Activated CD4-positive, alpha-beta T cell treated with anti-CD3 and anti-CD28 coated beads for 36 hours (primary cell): ENCODE measurements at regions not wholly inside any gene's neighbourhood (a gene's known extent, or its start where the extent isn't known, plus 50 kb on each side); places are given as distances from the start of the nearest gene placed in this dataset.

ENCODE experiments used
- ATAC-seq: fragments of 200-7000 bp; cut with Tn5 transposase; one replicate; pipeline ENCODE4 v1.10.0; 2021; ENCODE audit warnings: mild to moderate bottlenecking, moderate library complexity
- CTCF ChIA-PET: fragments of 350-600 bp; sonication (Branson Sonifier 250); formaldehyde crosslinking; loops from one replicate; lab custom pipeline; 2021; ENCODE audit warnings: antibody characterized with exemption; lab: Charles Lee
- POLR2A ChIA-PET: fragments of 350-600 bp; sonication (Branson Sonifier 250); formaldehyde crosslinking; loops from one replicate; lab custom pipeline; 2021; ENCODE audit warnings: antibody characterized with exemption, inconsistent platforms; lab: Charles Lee
- DNase-seq: peaks from one replicate; pipeline ENCODE4 v3.0.0-alpha.2; 2020
- H3K27ac Mint-ChIP-seq: one replicate; pipeline ENCODE4 v1.8.0; 2021; ENCODE audit warnings: mixed read lengths
- H3K27me3 Mint-ChIP-seq: one replicate; pipeline ENCODE4 v1.8.0; 2021; ENCODE audit warnings: mixed read lengths
- H3K36me3 Mint-ChIP-seq: one replicate; pipeline ENCODE4 v1.8.0; 2021; ENCODE audit warnings: low read depth, mixed read lengths
- H3K4me1 Mint-ChIP-seq: one replicate; pipeline ENCODE4 v1.8.0; 2021; ENCODE audit warnings: mixed read lengths
- H3K4me3 Mint-ChIP-seq: one replicate; pipeline ENCODE4 v1.8.0; 2021; ENCODE audit warnings: mild to moderate bottlenecking, moderate library complexity, mixed read lengths
- H3K9me3 Mint-ChIP-seq: one replicate; pipeline ENCODE4 v1.8.0; 2021; ENCODE audit warnings: low read depth, mixed read lengths
- intact Hi-C, 2 experiments: fragments of 100-400 bp; cut with DNase I in 1 of 2; cut with micrococcal nuclease in 1 of 2; formaldehyde crosslinking; loops; one replicate each; pipeline versions ENCODE4 v1.14.2 to v1.15.1; 2022 to 2024; cut with DNase I, micrococcal nuclease

DNA sequence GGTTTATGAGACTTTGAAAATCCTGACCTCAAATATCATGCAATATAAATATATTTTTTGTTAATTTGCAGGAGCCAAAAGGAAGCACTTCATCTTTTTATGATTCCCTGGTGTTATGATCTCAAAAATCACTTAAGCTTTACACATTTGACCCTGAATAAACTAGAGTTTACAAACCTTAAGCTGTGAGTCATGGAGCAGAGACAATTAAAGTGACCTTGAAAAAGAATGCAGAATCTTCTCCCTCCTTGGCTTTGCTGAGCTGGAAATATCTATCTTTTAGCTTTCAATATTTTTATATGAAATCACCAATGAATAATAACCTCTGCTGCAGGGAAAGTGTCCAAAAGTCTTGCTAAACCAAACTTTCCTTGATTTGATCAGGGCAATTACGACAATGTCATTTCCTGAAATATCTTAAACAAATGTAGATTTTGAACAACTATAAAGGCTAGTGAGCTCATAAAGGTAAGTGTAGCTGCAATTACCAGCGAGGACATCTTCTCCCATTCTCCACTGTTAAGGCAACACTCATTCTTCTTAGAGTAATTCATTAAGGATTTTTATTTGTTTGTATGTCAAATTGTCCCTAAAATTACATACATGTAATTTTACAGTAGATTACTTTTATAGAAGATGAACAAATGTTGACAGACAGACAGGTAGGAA lies 747.0 kb upstream of the LUZP2 start:
- ATAC-seq: no peak
- no peak overlapping the region for H3K4me3 Mint-ChIP-seq
- peaks cover 4% of the 10 kb centered on the region for H3K9me3 Mint-ChIP-seq
- H3K27ac Mint-ChIP-seq: no peak overlapping the region
- ChIA-PET CTCF (no interaction called here), POLR2A (no interaction called here)
- no peak for DNase-seq
- no peaks in the 10 kb centered on the region for H3K4me1 Mint-ChIP-seq
- intact Hi-C loops: no loop called here
- H3K36me3 Mint-ChIP-seq: no peaks in the 10 kb centered on the region
- no peaks in the 10 kb centered on the region for H3K27me3 Mint-ChIP-seq

DNA sequence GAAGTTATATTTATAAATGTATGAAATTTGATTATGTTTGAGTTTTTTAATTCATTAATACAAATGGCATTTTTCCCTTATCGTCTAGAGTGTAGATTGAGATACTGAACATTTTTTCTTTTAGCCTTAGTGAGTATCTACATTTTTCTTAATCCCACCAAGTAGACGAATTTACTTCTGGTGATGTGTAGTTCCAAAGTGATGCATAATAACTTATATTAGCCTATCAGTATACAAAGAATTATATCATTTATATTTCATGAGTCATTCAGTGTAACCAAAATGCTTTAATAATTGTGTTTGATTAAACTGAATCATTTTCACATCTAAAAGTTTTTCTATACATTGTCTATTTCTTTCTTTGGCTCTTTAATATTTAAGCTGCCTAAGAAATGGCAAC lies 745.6 kb upstream of the LUZP2 start:
- Mint-ChIP-seq H3K36me3 (no peaks in the 10 kb centered on the region), H3K9me3 (peaks cover 4% of the 10 kb centered on the region), H3K27ac (no peak overlapping the region), H3K27me3 (no peaks in the 10 kb centered on the region), H3K4me3 (no peak overlapping the region), H3K4me1 (no peaks in the 10 kb centered on the region)
- ATAC-seq (no peak), DNase-seq (no peak)
- intact Hi-C loops: no loop called here
- ChIA-PET POLR2A (no interaction called here), CTCF (no interaction called here)

DNA sequence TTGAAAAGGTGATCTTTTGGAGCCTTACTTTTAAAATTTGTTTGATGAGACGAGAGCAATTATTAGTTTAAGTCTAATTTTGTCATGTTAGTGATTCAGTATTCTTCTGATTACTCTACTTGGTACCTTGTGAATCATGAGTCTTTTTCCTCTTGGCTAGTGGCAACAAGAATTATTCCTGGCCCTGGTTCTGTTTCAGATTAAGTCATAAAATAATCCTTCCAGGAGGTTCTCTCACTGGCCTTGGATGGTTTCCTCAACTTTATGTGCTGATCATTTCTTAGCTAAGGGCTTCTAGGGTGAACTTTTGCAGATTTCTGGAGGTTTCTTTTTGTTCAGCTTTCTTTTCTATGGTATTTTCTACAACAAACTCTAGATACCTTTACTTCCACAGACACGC lies 741.8 kb upstream of the LUZP2 start:
- POLR2A ChIA-PET: no interaction called here
- H3K4me3 Mint-ChIP-seq: no peak overlapping the region
- H3K27me3 Mint-ChIP-seq: no peaks in the 10 kb centered on the region
- H3K9me3 Mint-ChIP-seq: peaks cover 2% of the 10 kb centered on the region
- CTCF ChIA-PET: no interaction called here
- H3K36me3 Mint-ChIP-seq: no peaks in the 10 kb centered on the region
- intact Hi-C loops: no loop called here
- no peaks in the 10 kb centered on the region for H3K4me1 Mint-ChIP-seq
- DNase-seq (no peak), ATAC-seq (no peak)
- no peak overlapping the region for H3K27ac Mint-ChIP-seq

DNA sequence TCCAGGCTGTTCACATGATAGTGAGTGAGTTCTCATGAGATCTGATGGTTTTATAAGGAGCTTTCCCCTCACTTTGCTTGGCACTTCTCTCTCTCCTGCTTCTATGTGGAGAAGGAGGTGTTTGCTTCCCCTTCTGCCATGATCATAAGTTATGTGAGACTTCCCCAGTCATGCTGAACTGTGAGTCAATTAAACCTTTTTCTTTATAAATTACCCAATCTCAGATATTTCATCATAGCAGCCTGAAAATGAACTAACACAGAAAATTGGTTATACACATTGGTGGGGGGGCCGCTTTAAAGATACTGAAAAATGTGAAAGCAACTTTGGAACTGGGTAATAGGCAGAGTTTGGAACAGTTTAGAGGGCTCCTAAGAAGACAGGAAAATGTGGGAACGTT lies 741.1 kb upstream of the LUZP2 start:
- ATAC-seq: no peak
- Mint-ChIP-seq H3K27me3 (no peaks in the 10 kb centered on the region), H3K4me3 (no peak overlapping the region), H3K9me3 (peaks cover 2% of the 10 kb centered on the region), H3K36me3 (no peaks in the 10 kb centered on the region), H3K27ac (no peak overlapping the region), H3K4me1 (no peaks in the 10 kb centered on the region)
- no peak for DNase-seq
- CTCF ChIA-PET: interaction anchor here (1.6 kb wide), 1 partner anchor 12 kb away, joined by 3 read pairs; no protein-coding TSS in a partner anchor
- POLR2A ChIA-PET: no interaction called here
- intact Hi-C loops: no loop called here

DNA sequence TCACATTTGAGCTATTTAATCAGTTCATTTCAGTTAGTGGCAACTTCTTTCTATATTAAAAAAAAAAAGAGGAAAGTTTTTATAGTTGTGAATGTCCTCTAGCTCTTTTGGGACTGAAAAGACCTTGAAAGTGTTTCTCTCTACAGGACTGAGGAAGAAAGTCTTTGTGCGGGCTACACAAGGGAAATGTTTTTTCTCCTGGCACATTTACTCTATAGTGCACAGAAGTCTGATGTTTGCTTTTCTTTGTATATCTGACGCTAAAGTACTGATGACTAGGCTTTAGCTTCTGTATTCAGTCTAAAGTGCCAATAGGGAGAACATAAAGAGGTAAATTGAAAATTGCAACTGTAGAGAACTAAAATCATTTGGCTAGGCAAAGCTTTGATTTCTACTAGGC lies 737.4 kb upstream of the LUZP2 start:
- intact Hi-C loops: no loop called here
- no peak for DNase-seq
- Mint-ChIP-seq H3K27me3 (no peaks in the 10 kb centered on the region), H3K4me1 (no peaks in the 10 kb centered on the region), H3K27ac (no peak overlapping the region), H3K9me3 (peaks cover 7% of the 10 kb centered on the region), H3K4me3 (no peak overlapping the region), H3K36me3 (no peaks in the 10 kb centered on the region)
- ChIA-PET CTCF (no interaction called here), POLR2A (no interaction called here)
- no peak for ATAC-seq

DNA sequence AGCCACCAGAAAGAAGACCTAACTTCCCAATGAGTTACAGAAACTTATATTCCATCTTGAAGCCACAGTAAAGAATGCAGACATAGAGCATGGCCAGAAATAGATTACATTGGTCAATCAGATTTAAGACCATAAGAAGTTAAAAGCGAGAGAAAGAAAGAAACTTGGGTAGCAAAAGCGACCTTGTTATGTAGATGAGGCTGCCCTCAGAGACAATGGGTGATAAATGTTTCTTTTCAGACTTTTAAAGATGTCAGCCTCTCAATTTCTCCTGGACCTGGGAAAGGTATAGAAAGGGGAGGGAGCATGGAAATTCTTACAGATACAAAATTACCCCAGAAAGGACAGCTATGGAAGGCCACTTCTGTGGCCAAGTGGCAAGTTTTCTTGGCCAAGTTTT lies 732.6 kb upstream of the LUZP2 start:
- Mint-ChIP-seq H3K4me1 (no peaks in the 10 kb centered on the region), H3K4me3 (no peak overlapping the region), H3K27me3 (no peaks in the 10 kb centered on the region), H3K27ac (no peak overlapping the region), H3K9me3 (peaks cover 12% of the 10 kb centered on the region), H3K36me3 (no peaks in the 10 kb centered on the region)
- CTCF ChIA-PET: no interaction called here
- DNase-seq: no peak
- POLR2A ChIA-PET: no interaction called here
- intact Hi-C loops: no loop called here
- ATAC-seq: no peak

DNA sequence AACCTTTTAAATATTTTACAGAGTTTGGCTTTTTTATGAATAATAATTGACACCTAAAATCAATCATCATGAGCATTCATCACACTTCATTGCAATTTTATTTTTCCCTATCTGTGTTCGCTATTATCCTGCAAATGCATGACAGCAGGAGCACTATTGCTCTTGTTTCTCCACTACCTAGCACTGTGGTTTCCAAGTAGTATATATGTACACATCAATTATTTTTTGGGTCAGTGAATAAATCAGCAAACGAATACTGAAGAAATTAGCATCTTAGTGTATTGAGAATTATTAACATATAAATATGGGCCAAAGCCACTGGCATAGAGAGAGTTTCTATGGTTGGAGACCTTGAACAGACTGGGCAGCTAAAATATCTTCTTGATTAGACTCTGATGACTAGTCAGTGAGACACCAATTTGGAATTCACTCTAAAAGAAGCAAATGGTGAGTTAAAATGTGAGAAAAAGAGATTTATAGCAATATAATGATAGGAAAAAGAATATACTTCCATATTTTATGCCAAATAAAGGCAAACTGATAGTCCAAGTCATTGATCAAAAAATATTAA lies 731.1 kb upstream of the LUZP2 start:
- H3K4me3 Mint-ChIP-seq: no peak overlapping the region

DNA sequence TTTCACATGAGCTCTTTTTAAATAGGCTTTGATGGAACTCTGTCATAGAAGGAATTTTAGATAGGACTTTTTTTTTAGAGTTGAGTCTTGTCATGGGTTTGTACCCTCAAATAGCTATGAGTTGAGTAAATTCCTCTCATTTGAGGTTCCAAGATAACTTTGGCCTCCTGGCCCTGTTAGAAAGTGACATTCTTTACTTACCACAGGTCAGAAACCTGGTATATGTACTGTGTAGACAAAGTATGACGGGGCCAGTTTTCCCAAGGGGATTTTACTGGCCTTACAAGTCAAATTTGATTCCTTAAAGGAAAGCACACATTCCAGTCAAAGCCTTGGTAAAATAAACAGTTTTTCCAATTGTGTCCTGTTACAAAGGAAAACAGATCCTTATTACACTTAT lies 729.3 kb upstream of the LUZP2 start:
- peaks cover 15% of the 10 kb centered on the region for H3K9me3 Mint-ChIP-seq
- H3K36me3 Mint-ChIP-seq: no peaks in the 10 kb centered on the region
- H3K4me3 Mint-ChIP-seq: no peak overlapping the region
- H3K27ac Mint-ChIP-seq: no peak overlapping the region
- ChIA-PET POLR2A (no interaction called here), CTCF (interaction anchor here (0.9 kb wide), 1 partner anchor 11 kb away, joined by 3 read pairs; no protein-coding TSS in a partner anchor)
- no peaks in the 10 kb centered on the region for H3K27me3 Mint-ChIP-seq
- DNase-seq: no peak
- intact Hi-C loops: no loop called here
- ATAC-seq: no peak
- no peaks in the 10 kb centered on the region for H3K4me1 Mint-ChIP-seq

More for the DNA sequence above, 731.1 kb upstream of the LUZP2 start:
- intact Hi-C loops: no loop called here
- no peak for DNase-seq
- Mint-ChIP-seq H3K27ac (no peak overlapping the region), H3K27me3 (no peaks in the 10 kb centered on the region), H3K4me1 (no peaks in the 10 kb centered on the region), H3K9me3 (peaks cover 12% of the 10 kb centered on the region), H3K36me3 (no peaks in the 10 kb centered on the region)
- ATAC-seq: no peak
- POLR2A ChIA-PET: no interaction called here
- CTCF ChIA-PET: no interaction called here

DNA sequence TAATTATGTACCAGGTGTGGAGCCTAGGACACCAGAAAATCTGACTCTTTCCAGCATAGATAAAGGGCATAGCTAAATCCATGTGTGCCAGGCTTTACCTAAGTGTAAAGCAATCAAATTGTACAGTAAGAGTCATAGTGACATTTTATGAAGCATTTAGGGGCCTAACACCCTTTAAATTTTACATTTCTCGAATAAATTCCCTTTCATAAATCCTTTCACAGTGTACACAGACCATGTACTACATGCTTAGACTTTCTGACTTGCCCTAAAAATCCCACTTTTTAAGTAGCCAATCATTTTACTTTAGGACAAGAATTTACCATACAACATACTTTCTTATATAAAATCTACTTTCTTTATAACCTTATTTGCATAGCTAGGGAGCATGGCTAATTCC lies 727.6 kb upstream of the LUZP2 start:
- H3K27me3 Mint-ChIP-seq: no peaks in the 10 kb centered on the region
- H3K36me3 Mint-ChIP-seq: no peaks in the 10 kb centered on the region
- intact Hi-C loops: no loop called here
- no peak overlapping the region for H3K4me3 Mint-ChIP-seq
- DNase-seq (no peak), ATAC-seq (no peak)
- POLR2A ChIA-PET: no interaction called here
- peaks cover 11% of the 10 kb centered on the region for H3K9me3 Mint-ChIP-seq
- H3K27ac Mint-ChIP-seq: no peak overlapping the region
- no peaks in the 10 kb centered on the region for H3K4me1 Mint-ChIP-seq
- CTCF ChIA-PET: no interaction called here

DNA sequence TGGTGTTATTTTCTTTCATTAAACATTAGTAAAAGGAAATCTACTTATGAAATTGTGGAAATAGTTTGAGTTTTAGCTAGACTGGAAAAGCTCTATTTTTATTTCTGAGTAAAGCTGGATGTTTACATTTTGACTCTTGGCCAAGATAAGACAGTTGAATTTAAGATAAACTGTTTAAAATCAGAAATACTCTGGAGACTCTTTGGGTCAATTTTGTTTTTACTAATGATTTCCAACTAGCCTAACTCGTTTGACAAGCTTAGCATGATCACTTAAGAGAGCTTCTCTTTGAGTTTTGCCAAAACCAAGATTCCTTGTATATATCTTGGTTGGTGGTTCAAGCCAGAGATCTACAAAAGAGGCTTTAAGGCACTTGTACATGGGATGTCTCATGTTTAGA lies 724.8 kb upstream of the LUZP2 start:
- ATAC-seq (no peak), DNase-seq (no peak)
- Mint-ChIP-seq H3K27ac (no peak overlapping the region), H3K9me3 (peaks cover 7% of the 10 kb centered on the region), H3K27me3 (no peaks in the 10 kb centered on the region), H3K36me3 (no peaks in the 10 kb centered on the region), H3K4me3 (no peak overlapping the region), H3K4me1 (no peaks in the 10 kb centered on the region)
- POLR2A ChIA-PET: no interaction called here
- CTCF ChIA-PET: no interaction called here
- intact Hi-C loops: no loop called here

DNA sequence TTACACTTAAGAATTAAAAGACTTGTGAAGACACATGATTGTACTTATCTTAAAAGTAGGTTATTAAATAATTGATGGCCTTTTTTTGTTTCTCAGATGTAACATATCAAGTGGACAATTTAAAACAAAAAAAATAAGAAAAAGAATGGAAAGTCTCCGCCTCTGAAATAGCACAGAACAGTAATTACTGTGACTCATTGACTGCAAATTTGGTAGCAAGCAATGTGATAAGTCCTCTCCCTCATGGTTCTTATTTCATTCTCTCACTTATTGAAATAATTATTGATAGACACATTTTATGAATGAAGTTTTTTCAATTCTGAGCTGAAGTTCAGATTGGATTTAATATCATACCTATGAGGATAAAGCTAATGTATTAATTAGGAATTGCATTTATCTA lies 717.9 kb upstream of the LUZP2 start:
- intact Hi-C loops: no loop called here
- CTCF ChIA-PET: no interaction called here

DNA sequence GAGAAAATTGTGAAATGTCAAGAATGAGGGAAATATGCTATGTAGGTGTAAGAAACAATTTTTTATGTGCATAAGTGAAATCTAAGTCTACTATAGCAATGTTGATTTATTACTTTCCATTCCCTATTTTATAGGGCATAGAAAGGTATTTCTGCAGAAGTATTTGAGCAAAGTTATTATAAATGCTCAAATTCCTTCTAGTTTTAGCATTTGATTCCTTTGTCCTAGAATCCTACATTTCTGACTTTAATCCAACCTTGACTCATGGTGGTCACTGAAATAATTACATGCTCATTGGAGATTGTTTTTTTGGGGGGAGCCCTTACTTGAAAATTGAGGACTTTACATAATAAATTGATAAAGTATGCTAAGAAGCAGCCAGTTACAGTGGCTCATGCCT lies 716.6 kb upstream of the LUZP2 start:
- no peak for DNase-seq
- H3K4me1 Mint-ChIP-seq: no peaks in the 10 kb centered on the region
- ChIA-PET POLR2A (no interaction called here), CTCF (no interaction called here)
- no peak for ATAC-seq
- H3K27ac Mint-ChIP-seq: no peak overlapping the region
- H3K4me3 Mint-ChIP-seq: no peak overlapping the region
- no peaks in the 10 kb centered on the region for H3K27me3 Mint-ChIP-seq
- no peaks in the 10 kb centered on the region for H3K36me3 Mint-ChIP-seq
- intact Hi-C loops: no loop called here
- peaks cover 3% of the 10 kb centered on the region for H3K9me3 Mint-ChIP-seq

More for the DNA sequence above, 717.9 kb upstream of the LUZP2 start:
- Mint-ChIP-seq H3K9me3 (peaks cover 3% of the 10 kb centered on the region), H3K4me1 (no peaks in the 10 kb centered on the region), H3K4me3 (no peak overlapping the region), H3K27me3 (no peaks in the 10 kb centered on the region), H3K27ac (no peak overlapping the region), H3K36me3 (no peaks in the 10 kb centered on the region)
- ATAC-seq (no peak), DNase-seq (no peak)
- POLR2A ChIA-PET: interaction anchor here (0.6 kb wide), 1 partner anchor 65 kb away, joined by 3 read pairs; no protein-coding TSS in a partner anchor
